Right lobe of liver (tissue), 6 donors: ENCODE measurements at regions not wholly inside any gene's neighbourhood (a gene's known extent, or its start where the extent isn't known, plus 50 kb on each side); places are given as distances from the start of the nearest gene placed in this dataset.

ENCODE experiments used
- ATAC-seq, 4 donors: fragments of 200-7000 bp; cut with Tn5 transposase; one replicate each; pipeline ENCODE4 v1.9.1; 2020; ENCODE audit warnings: mild to moderate bottlenecking in 4 of 4, moderate library complexity in 4 of 4
- DNase-seq, 3 donors: peaks; one replicate each; pipeline ENCODE4 v3.0.0-alpha.2; 2020
- H3K27ac ChIP-seq, 3 donors: fragments of 200-600 bp; one replicate each; pipeline ENCODE4 v1.8.0; 2022
- H3K27me3 ChIP-seq, 2 donors: fragments of 200-600 bp; one replicate each; pipeline ENCODE4 v1.8.0; 2022
- H3K36me3 ChIP-seq, 4 donors: fragments of 200-600 bp; sonication (generic) in 1 of 4; one replicate each; pipeline versions ENCODE4 v1.5.1 to v1.8.0; 2017 to 2022; ENCODE audit warnings: control low read depth in 1 of 4
- H3K4me1 ChIP-seq, 4 donors: fragments of 200-600 bp; sonication (generic) in 1 of 4; one replicate each; pipeline versions ENCODE4 v1.5.1 to v1.8.0; 2017 to 2022; ENCODE audit warnings: control low read depth in 1 of 4
- H3K4me3 ChIP-seq, 3 donors: fragments of 200-600 bp; one replicate each; pipeline ENCODE4 v1.8.0; 2022
- H3K9me3 ChIP-seq, 4 donors: fragments of 200-600 bp; sonication (generic) in 1 of 4; one replicate each; pipeline versions ENCODE4 v1.5.1 to v1.8.0; 2017 to 2022; ENCODE audit warnings: control low read depth in 1 of 4
- POLR2A ChIP-seq: fragments of 450-650 bp; IDR thresholded peaks from one replicate; pipeline ENCODE4 v1.6.1; 2017; ENCODE audit warnings: antibody characterized with exemption, mild to moderate bottlenecking
- WGBS: methylation state at CpG from one replicate; pipeline ENCODE4 v1.1.6; 2018; ENCODE audit warnings: low coverage, low lambda C conversion rate; ENCODE audit not compliant: insufficient coverage; ENCODE audit errors: missing lambda C conversion rate; 5-methylcytosine and 5-hydroxymethylcytosine counted together
- intact Hi-C, 2 donors: fragments of 100-400 bp; cut with DNase I; formaldehyde crosslinking; loops; one replicate each; pipeline versions ENCODE4 v1.11.2 to v1.14.1; 2022
- TF ChIP-seq, protein P1 (sequence below), 4 donors: fragments of 200-600 bp in 3 of 4; fragments of 450-650 bp in 1 of 4; IDR thresholded peaks; one replicate each; pipeline versions ENCODE4 v1.5.1 to v1.8.0; 2016 to 2022; ENCODE audit warnings: antibody characterized with exemption in 4 of 4, mild to moderate bottlenecking in 2 of 4
- donor health status: DM: no; HTN: yes; CAD: no.
- donor health status: DM: no; HTN: no; CAD: no.
- donor health status: DM: no; HTN: no; CAD: no.
- donor health status: DM: no; HTN: yes; CAD: no.
- donor health status: DM: no; HTN: yes; CAD: no.

DNA sequence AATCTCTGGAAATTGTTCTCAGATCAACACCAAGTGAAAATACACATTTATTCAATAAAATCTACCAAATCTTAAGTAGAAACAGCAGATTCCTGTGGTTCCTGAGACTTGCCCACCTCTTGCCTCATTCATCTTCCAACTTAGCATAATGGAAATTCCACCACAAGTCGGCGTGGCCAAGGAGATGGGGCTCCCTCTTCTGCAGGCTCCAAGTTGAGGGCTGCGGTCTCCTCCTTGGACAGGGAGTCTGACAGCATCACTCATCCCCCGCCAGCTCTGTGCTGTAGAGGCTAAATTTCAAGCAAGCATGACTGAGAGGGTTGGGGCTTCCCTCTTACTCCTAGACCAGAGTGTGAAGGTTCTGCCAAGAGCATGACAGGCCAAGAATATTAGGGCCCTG, 273.7 kb downstream of the DIRAS2 start:
- Histone ChIP-seq H3K4me3 (no peak overlapping the region), H3K36me3 (peaks cover 0 to 4% (median 0%) of the 10 kb centered on the region in 4 donors), H3K4me1 (no peaks in the 10 kb centered on the region), H3K9me3 (no peaks in the 10 kb centered on the region), H3K27ac (no peak overlapping the region), H3K27me3 (no peaks in the 10 kb centered on the region)
- 70% methylated on average over 4 of the region's 4 CpGs for WGBS
- DNase-seq (no peak), ATAC-seq (no peak)
- intact Hi-C loops: no loop called here
- no peak for TF ChIP-seq POLR2A

DNA sequence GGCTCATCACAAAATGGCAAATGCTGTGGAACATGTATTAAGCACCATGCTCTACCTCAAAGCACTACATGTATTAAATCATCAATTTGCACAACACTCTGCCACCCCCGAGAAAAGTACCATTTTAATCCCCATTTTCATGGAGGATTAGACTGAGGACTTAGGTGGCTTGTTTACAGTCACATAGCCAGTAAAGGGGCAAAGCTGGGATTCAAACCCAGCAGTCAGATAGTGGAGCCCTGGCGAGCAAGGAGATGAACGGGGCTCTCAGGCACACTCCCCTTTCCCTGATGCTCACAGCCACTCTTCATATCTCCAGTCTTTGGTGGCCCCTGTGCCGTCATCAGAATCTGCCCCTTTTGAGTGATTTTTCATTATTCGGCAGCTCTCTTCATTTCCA, 262.9 kb downstream of the DIRAS2 start:
- 66% methylated on average over 3 of the region's 5 CpGs for WGBS
- Histone ChIP-seq H3K27ac (no peak overlapping the region), H3K4me3 (no peak overlapping the region), H3K27me3 (no peaks in the 10 kb centered on the region), H3K36me3 (no peaks in the 10 kb centered on the region), H3K4me1 (no peaks in the 10 kb centered on the region), H3K9me3 (no peaks in the 10 kb centered on the region)
- ATAC-seq: no peak
- intact Hi-C loops: no loop called here
- TF ChIP-seq, protein P1, sequence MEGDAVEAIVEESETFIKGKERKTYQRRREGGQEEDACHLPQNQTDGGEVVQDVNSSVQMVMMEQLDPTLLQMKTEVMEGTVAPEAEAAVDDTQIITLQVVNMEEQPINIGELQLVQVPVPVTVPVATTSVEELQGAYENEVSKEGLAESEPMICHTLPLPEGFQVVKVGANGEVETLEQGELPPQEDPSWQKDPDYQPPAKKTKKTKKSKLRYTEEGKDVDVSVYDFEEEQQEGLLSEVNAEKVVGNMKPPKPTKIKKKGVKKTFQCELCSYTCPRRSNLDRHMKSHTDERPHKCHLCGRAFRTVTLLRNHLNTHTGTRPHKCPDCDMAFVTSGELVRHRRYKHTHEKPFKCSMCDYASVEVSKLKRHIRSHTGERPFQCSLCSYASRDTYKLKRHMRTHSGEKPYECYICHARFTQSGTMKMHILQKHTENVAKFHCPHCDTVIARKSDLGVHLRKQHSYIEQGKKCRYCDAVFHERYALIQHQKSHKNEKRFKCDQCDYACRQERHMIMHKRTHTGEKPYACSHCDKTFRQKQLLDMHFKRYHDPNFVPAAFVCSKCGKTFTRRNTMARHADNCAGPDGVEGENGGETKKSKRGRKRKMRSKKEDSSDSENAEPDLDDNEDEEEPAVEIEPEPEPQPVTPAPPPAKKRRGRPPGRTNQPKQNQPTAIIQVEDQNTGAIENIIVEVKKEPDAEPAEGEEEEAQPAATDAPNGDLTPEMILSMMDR (IDR thresholded peaks at IDR 0.05): no peak
- no peak for TF ChIP-seq POLR2A
- DNase-seq: no peak

DNA sequence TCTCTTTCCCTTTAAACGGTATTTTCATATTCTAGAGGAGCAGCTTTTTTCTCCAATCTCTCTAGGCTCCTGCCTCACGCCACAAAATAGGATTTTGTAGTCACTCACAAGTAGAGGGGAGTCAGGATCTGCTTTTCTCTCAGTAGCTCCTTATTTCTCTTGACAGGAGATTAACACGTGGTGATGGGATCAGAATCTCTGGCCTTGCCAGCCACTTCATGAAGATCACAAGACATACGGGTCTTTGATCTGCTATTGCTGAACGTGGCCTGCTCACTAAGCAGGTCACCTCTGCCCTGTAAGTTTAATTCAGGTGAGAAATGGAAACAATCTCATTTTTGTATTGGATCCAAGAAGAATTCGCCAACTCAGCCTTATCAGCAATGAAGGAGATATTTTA, 257.5 kb downstream of the DIRAS2 start:
- H3K4me3 ChIP-seq: no peak overlapping the region
- no peaks in the 10 kb centered on the region for H3K4me1 ChIP-seq
- intact Hi-C loops: no loop called here
- no peaks in the 10 kb centered on the region for H3K36me3 ChIP-seq
- TF ChIP-seq POLR2A: no peak
- TF ChIP-seq, protein P1 (IDR thresholded peaks at IDR 0.05): no peak
- no peak for DNase-seq
- ATAC-seq: no peak
- 34% methylated on average over 6 of the region's 6 CpGs for WGBS
- H3K27me3 ChIP-seq: no peaks in the 10 kb centered on the region
- H3K27ac ChIP-seq: no peak overlapping the region
- no peaks in the 10 kb centered on the region for H3K9me3 ChIP-seq

DNA sequence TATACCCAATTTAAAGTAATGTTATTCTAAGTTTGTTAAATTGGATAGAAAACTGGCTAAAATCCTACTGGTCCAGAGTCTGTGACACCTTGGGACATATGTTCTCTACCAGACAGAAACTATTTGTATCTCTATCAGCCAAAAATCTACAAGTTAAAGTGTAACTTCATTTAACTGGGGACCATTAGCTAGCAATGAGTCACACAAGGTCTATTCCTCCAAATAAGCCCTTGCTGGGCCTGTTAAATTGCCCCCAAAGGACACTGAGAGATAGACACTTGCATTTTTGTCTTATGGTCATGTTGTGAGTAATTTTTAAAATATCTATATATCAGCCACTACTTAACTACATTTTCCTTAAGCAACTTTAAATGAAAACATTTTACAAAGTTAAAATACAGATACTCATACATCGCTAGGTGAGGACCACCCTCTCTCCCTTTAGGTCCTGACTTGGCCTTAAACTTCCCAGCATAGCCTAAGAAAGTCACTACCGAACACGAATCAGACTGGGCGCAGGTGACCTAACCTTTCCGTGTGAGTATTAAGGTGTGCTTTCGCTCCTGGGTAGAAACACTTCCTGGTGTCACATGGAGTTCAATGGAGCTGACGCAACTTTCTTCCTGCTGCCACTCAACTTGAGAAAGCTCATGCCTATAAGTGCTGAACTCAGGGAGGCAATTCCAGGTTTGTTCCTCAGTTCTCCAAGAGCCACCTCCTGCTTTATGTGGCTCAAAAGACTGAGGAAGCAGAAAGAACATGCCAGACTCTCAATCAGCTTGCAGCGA, 249.1 kb downstream of the DIRAS2 start:
- 93% methylated on average over 8 of the region's 8 CpGs for WGBS
- Histone ChIP-seq H3K36me3 (no peaks in the 10 kb centered on the region), H3K27ac (no peak overlapping the region), H3K4me3 (no peak overlapping the region), H3K4me1 (no peaks in the 10 kb centered on the region), H3K27me3 (no peaks in the 10 kb centered on the region), H3K9me3 (no peaks in the 10 kb centered on the region)
- intact Hi-C loops: no loop called here
- ATAC-seq (no peak), DNase-seq (no peak)
- TF ChIP-seq POLR2A: no peak
- TF ChIP-seq, protein P1 (IDR thresholded peaks at IDR 0.05): no peak

DNA sequence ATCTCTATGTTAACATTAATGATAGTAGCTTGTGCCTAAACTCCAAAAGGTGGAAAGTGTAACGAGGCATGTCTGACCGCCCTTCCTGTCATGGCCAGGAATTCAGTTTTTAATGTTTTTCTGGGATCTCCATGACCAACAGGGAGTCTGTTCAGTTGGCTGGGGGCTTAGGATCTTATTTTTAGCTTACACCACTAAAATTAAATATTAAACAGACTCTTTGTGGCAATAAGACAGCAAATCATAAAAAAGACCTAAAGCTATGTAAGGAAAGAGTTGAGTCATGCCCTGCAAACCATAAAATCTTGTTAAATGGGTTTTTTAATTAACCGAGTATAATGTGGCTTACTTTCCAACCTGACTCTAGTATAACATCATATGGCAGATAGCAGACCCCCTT, 247.8 kb downstream of the DIRAS2 start:
- WGBS: 70% methylated on average over 3 of the region's 3 CpGs

More for the DNA sequence above, 247.8 kb downstream of the DIRAS2 start:
- DNase-seq: no peak
- TF ChIP-seq POLR2A: no peak
- TF ChIP-seq, protein P1 (IDR thresholded peaks at IDR 0.05): no peak
- no peaks in the 10 kb centered on the region for H3K36me3 ChIP-seq
- H3K27me3 ChIP-seq: no peaks in the 10 kb centered on the region
- no peak overlapping the region for H3K4me3 ChIP-seq
- intact Hi-C loops: no loop called here
- H3K27ac ChIP-seq: no peak overlapping the region
- no peaks in the 10 kb centered on the region for H3K9me3 ChIP-seq
- no peak for ATAC-seq
- no peaks in the 10 kb centered on the region for H3K4me1 ChIP-seq
